Parathyroid adenoma (tissue), 2 donors: ENCODE measurements at regions not wholly inside any gene's neighbourhood (a gene's known extent, or its start where the extent isn't known, plus 50 kb on each side); places are given as distances from the start of the nearest gene placed in this dataset.

Experiments
- H2AFZ ChIP-seq: fragments of 300-600 bp; sonication (generic); one replicate; pipeline ENCODE4 v1.7.0; 2017; ENCODE audit warnings: antibody characterized with exemption, mild to moderate bottlenecking
- H3K27ac ChIP-seq: fragments of 300-600 bp; sonication (generic); one replicate; pipeline ENCODE4 v1.7.0; 2017
- H3K27me3 ChIP-seq: fragments of 300-600 bp; sonication (generic); one replicate; pipeline ENCODE4 v1.7.0; 2017; ENCODE audit warnings: low read length; ENCODE audit not compliant: control insufficient read depth, insufficient read depth
- H3K36me3 ChIP-seq: fragments of 300-600 bp; sonication (generic); one replicate; pipeline ENCODE4 v1.7.0; 2017; ENCODE audit warnings: low read length; ENCODE audit not compliant: control insufficient read depth, insufficient read depth
- H3K4me1 ChIP-seq: fragments of 300-600 bp; sonication (generic); one replicate; pipeline ENCODE4 v1.7.0; 2017; ENCODE audit warnings: control low read depth
- H3K4me2 ChIP-seq: fragments of 300-600 bp; sonication (generic); one replicate; pipeline ENCODE4 v1.7.0; 2017; ENCODE audit warnings: low read length
- H3K4me3 ChIP-seq: fragments of 300-600 bp; sonication (generic); one replicate; pipeline ENCODE4 v1.7.0; 2017; ENCODE audit warnings: low read depth, low read length
- H3K79me2 ChIP-seq: fragments of 300-600 bp; sonication (generic); one replicate; pipeline ENCODE4 v1.7.0; 2017; ENCODE audit warnings: control low read depth
- H3K9ac ChIP-seq: fragments of 300-600 bp; sonication (generic); one replicate; pipeline ENCODE4 v1.7.0; 2017; ENCODE audit warnings: mild to moderate bottlenecking
- H3K9me3 ChIP-seq: fragments of 300-600 bp; sonication (generic); one replicate; pipeline ENCODE4 v1.7.0; 2017; ENCODE audit warnings: low read length; ENCODE audit not compliant: control insufficient read depth
- TF ChIP-seq, protein P1 (sequence below): fragments of 300-600 bp; sonication (generic); IDR thresholded peaks from one replicate; pipeline ENCODE4 v1.7.0; 2017; ENCODE audit warnings: antibody characterized with exemption, mild to moderate bottlenecking
- donor health status: primary hyperparathyroidism.

DNA sequence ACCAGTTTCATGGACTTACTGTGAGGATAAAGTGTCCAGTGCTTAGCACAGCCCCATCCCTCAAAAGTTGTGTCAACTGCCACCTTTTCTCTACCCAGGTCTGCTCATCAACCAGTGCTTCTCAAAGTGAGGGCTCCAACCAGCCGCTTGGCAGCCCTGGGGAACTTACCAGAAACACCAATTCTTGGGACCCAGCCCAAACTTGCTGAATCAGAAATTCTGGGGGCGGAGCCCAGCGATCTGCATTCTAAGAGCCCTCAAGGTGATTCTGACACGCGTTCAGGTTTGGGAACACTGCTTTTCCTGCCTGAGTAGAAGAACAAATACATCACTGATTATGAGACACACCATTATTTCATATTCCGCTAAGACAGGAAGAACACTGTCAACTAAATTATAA lies 132.0 kb downstream of the NSG2 start:
- Histone ChIP-seq H3K27me3 (no peaks in the 10 kb centered on the region), H3K27ac (no peak overlapping the region), H3K36me3 (no peaks in the 10 kb centered on the region), H3K4me2 (no peak overlapping the region), H2AFZ (no peak overlapping the region), H3K9ac (no peak overlapping the region), H3K79me2 (no peaks in the 10 kb centered on the region), H3K4me3 (no peak overlapping the region), H3K4me1 (no peaks in the 10 kb centered on the region), H3K9me3 (no peaks in the 10 kb centered on the region)
- TF ChIP-seq, protein P1, sequence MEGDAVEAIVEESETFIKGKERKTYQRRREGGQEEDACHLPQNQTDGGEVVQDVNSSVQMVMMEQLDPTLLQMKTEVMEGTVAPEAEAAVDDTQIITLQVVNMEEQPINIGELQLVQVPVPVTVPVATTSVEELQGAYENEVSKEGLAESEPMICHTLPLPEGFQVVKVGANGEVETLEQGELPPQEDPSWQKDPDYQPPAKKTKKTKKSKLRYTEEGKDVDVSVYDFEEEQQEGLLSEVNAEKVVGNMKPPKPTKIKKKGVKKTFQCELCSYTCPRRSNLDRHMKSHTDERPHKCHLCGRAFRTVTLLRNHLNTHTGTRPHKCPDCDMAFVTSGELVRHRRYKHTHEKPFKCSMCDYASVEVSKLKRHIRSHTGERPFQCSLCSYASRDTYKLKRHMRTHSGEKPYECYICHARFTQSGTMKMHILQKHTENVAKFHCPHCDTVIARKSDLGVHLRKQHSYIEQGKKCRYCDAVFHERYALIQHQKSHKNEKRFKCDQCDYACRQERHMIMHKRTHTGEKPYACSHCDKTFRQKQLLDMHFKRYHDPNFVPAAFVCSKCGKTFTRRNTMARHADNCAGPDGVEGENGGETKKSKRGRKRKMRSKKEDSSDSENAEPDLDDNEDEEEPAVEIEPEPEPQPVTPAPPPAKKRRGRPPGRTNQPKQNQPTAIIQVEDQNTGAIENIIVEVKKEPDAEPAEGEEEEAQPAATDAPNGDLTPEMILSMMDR, result no peak

GRCh38 chr5:174177976-174178605 lies 132.6 kb downstream of the NSG2 start:
- Histone ChIP-seq H2AFZ (no peak overlapping the region), H3K36me3 (no peaks in the 10 kb centered on the region), H3K9me3 (no peaks in the 10 kb centered on the region)

GRCh38 chr5:174180639-174181038 lies 135.1 kb downstream of the NSG2 start:
- TF ChIP-seq, protein P1, result no peak
- no peak overlapping the region for H2AFZ ChIP-seq

More at GRCh38 chr5:174177976-174178605, 132.6 kb downstream of the NSG2 start:
- Histone ChIP-seq H3K27me3 (no peaks in the 10 kb centered on the region), H3K9ac (no peak overlapping the region), H3K4me1 (no peaks in the 10 kb centered on the region), H3K27ac (no peak overlapping the region), H3K4me2 (no peak overlapping the region), H3K4me3 (no peak overlapping the region), H3K79me2 (no peaks in the 10 kb centered on the region)
- TF ChIP-seq, protein P1, result no peak

GRCh38 chr5:174182111-174182510 lies 136.6 kb downstream of the NSG2 start:
- Histone ChIP-seq H3K36me3 (no peaks in the 10 kb centered on the region), H2AFZ (no peak overlapping the region), H3K9me3 (no peaks in the 10 kb centered on the region), H3K27ac (no peak overlapping the region), H3K4me3 (no peak overlapping the region), H3K27me3 (no peaks in the 10 kb centered on the region), H3K79me2 (no peaks in the 10 kb centered on the region), H3K9ac (no peak overlapping the region), H3K4me2 (no peak overlapping the region), H3K4me1 (no peaks in the 10 kb centered on the region)
- TF ChIP-seq, protein P1, result no peak

More at GRCh38 chr5:174180639-174181038, 135.1 kb downstream of the NSG2 start:
- Histone ChIP-seq H3K36me3 (no peaks in the 10 kb centered on the region), H3K9me3 (no peaks in the 10 kb centered on the region), H3K27ac (no peak overlapping the region), H3K4me1 (no peaks in the 10 kb centered on the region), H3K27me3 (no peaks in the 10 kb centered on the region), H3K4me3 (no peak overlapping the region), H3K9ac (no peak overlapping the region), H3K79me2 (no peaks in the 10 kb centered on the region), H3K4me2 (no peak overlapping the region)

DNA sequence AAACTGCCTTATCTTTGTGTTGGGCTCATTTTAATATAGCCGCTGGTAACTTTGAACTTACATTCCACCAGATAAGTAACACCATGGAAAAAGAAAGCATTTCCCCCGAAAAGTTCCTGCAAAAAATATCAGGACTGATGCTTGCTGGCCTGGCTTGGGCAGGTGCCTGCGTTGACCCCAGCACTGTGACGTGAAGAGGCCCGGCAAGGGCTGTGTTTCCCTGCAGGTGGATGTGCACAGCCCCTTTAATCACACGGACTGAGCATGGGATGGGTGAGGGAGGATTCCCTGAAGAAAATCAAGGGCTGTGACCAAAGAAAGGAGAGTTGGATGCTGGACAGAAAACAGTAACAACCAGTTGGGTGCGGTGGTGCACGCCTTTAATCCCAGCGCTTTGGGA lies 138.2 kb downstream of the NSG2 start:
- Histone ChIP-seq H3K36me3 (no peaks in the 10 kb centered on the region), H3K4me3 (no peak overlapping the region), H3K9ac (no peak overlapping the region), H3K9me3 (no peaks in the 10 kb centered on the region), H3K4me1 (no peaks in the 10 kb centered on the region), H3K4me2 (no peak overlapping the region), H3K27ac (no peak overlapping the region), H3K27me3 (no peaks in the 10 kb centered on the region), H2AFZ (no peak overlapping the region), H3K79me2 (no peaks in the 10 kb centered on the region)
- TF ChIP-seq, protein P1, result no peak
